Glomerular visceral epithelial cell (primary cell): ENCODE measurements at regions not wholly inside any gene's neighbourhood (a gene's known extent, or its start where the extent isn't known, plus 50 kb on each side); places are given as distances from the start of the nearest gene placed in this dataset.

ENCODE experiments used
- DNase-seq: peaks from one replicate; pipeline ENCODE4 v3.0.0-alpha.2; 2016; ENCODE audit errors: extremely low spot score

- DNase-seq = no peak
Observed at GRCh38 chr20:39643292-39643691, 681.1 kb downstream of the DHX35 start.

- no peak for DNase-seq
Observed at GRCh38 chr20:39641423-39641822, 679.3 kb downstream of the DHX35 start.

GRCh38 chr20:39640147-39640546 lies 678.0 kb downstream of the DHX35 start:
- no peak for DNase-seq

- no peak for DNase-seq
Observed at GRCh38 chr20:39638731-39639130, 676.6 kb downstream of the DHX35 start.

- no peak for DNase-seq
Observed at GRCh38 chr20:39633689-39634088, 671.5 kb downstream of the DHX35 start.

GRCh38 chr20:39632757-39633156 lies 670.6 kb downstream of the DHX35 start:
- no peak for DNase-seq

GRCh38 chr20:39632176-39632575 lies 670.0 kb downstream of the DHX35 start:
- no peak for DNase-seq

- DNase-seq = no peak
Observed at GRCh38 chr20:39631557-39631956, 669.4 kb downstream of the DHX35 start.

- DNase-seq = no peak
Observed at GRCh38 chr20:39630215-39630908, 668.2 kb downstream of the DHX35 start.

GRCh38 chr20:39627765-39628164 lies 665.6 kb downstream of the DHX35 start:
- no peak for DNase-seq

- no peak for DNase-seq
Observed at GRCh38 chr20:39624316-39624715, 662.2 kb downstream of the DHX35 start.

GRCh38 chr20:39623584-39624234 lies 661.6 kb downstream of the DHX35 start:
- DNase-seq = no peak

GRCh38 chr20:39619271-39619785 lies 657.2 kb downstream of the DHX35 start:
- DNase-seq = no peak

GRCh38 chr20:39611901-39612300 lies 649.8 kb downstream of the DHX35 start:
- no peak for DNase-seq

GRCh38 chr20:39607141-39607540 lies 645.0 kb downstream of the DHX35 start:
- no peak for DNase-seq

- DNase-seq = no peak
Observed at GRCh38 chr20:39605908-39606307, 643.8 kb downstream of the DHX35 start.

- DNase-seq = no peak
Observed at GRCh38 chr20:39605361-39605760, 643.2 kb downstream of the DHX35 start.

GRCh38 chr20:39603219-39603618 lies 641.1 kb downstream of the DHX35 start:
- DNase-seq = no peak

- no peak for DNase-seq
Observed at GRCh38 chr20:39602649-39603048, 640.5 kb downstream of the DHX35 start.

GRCh38 chr20:39600871-39601270 lies 638.7 kb downstream of the DHX35 start:
- no peak for DNase-seq

- no peak for DNase-seq
Observed at GRCh38 chr20:39600156-39600555, 638.0 kb downstream of the DHX35 start.

- no peak for DNase-seq
Observed at GRCh38 chr20:39596554-39596953, 634.4 kb downstream of the DHX35 start.

- DNase-seq = no peak
Observed at GRCh38 chr20:39592371-39592770, 630.2 kb downstream of the DHX35 start.
